Large intestine (tissue), 3 donors: ENCODE measurements at regions not wholly inside any gene's neighbourhood (a gene's known extent, or its start where the extent isn't known, plus 50 kb on each side); places are given as distances from the start of the nearest gene placed in this dataset.
A peak's percentile ranks its signal among the peaks of the same experiment; 100 is the strongest.
"Not testable (repeated sequence)": the region's sequence is repeated elsewhere in the genome, so short reads cannot be mapped to it uniquely, and the experiment has no call there.

Source experiments
- DNase-seq, 2 donors: peaks; one replicate each; pipeline versions ENCODE4 v3.0.0 to v3.0.0-alpha.2; 2013
- H3K27ac ChIP-seq: one replicate; pipeline ENCODE4 v1.5.1; 2013; ENCODE audit warnings: low read length
- H3K27me3 ChIP-seq: 2 replicates; pipeline ENCODE4 v1.6.1; 2013; ENCODE audit warnings: low read length; ENCODE audit not compliant: control insufficient read depth, insufficient read depth
- H3K36me3 ChIP-seq: 2 replicates; pipeline ENCODE4 v1.6.1; 2013; ENCODE audit warnings: low read length; ENCODE audit not compliant: control insufficient read depth, insufficient read depth
- H3K4me1 ChIP-seq: one replicate; pipeline ENCODE4 v1.6.1; 2013; ENCODE audit warnings: low read length; ENCODE audit not compliant: control insufficient read depth, insufficient read depth
- H3K4me3 ChIP-seq: one replicate; pipeline ENCODE4 v1.5.1; 2013; ENCODE audit warnings: low read length
- H3K9me3 ChIP-seq: one replicate; pipeline ENCODE4 v1.6.1; 2013; ENCODE audit warnings: mild to moderate bottlenecking, low read depth, low read length, moderate library complexity; ENCODE audit not compliant: control insufficient read depth
- WGBS: methylation state at CpG from one replicate; pipeline ENCODE4 v1.1.5; 2013; ENCODE audit warnings: low lambda C conversion rate; ENCODE audit not compliant: insufficient coverage; 5-methylcytosine and 5-hydroxymethylcytosine counted together

- no peak for DNase-seq
- Histone ChIP-seq H3K4me1 (no peaks in the 10 kb centered on the region), H3K36me3 (no peaks in the 10 kb centered on the region), H3K4me3 (no peak overlapping the region), H3K9me3 (no peaks in the 10 kb centered on the region), H3K27me3 (peaks cover 4% of the 10 kb centered on the region), H3K27ac (no peak overlapping the region)
- no CpG with 5 or more reads among the region's 6 CpGs for WGBS
Observed at GRCh38 chr17:33701910-33702309, 408.8 kb upstream of the ASIC2 start.

- Histone ChIP-seq H3K4me1 (no peaks in the 10 kb centered on the region), H3K27ac (no peak overlapping the region), H3K9me3 (no peaks in the 10 kb centered on the region), H3K27me3 (no peaks in the 10 kb centered on the region), H3K4me3 (no peak overlapping the region), H3K36me3 (no peaks in the 10 kb centered on the region)
- DNase-seq, result no peak
- WGBS, result 100% methylated on average over 1 of the region's 2 CpGs
Observed at GRCh38 chr17:33704856-33705255, 411.8 kb upstream of the ASIC2 start.

GRCh38 chr17:33709881-33710280 is 416.8 kb upstream of the ASIC2 start:
- H3K4me1 ChIP-seq, result no peaks in the 10 kb centered on the region
- no peak for DNase-seq
- H3K36me3 ChIP-seq, result no peaks in the 10 kb centered on the region
- H3K27ac ChIP-seq, result no peak overlapping the region
- no peaks in the 10 kb centered on the region for H3K9me3 ChIP-seq
- no peaks in the 10 kb centered on the region for H3K27me3 ChIP-seq
- WGBS, result 80% methylated on average over 1 of the region's 2 CpGs
- H3K4me3 ChIP-seq, result no peak overlapping the region

GRCh38 chr17:33712120-33712519 is 419.0 kb upstream of the ASIC2 start:
- H3K27me3 ChIP-seq, result no peaks in the 10 kb centered on the region
- H3K4me1 ChIP-seq, result no peaks in the 10 kb centered on the region
- no peak overlapping the region for H3K27ac ChIP-seq
- H3K36me3 ChIP-seq, result no peaks in the 10 kb centered on the region
- no peak overlapping the region for H3K4me3 ChIP-seq
- H3K9me3 ChIP-seq, result no peaks in the 10 kb centered on the region
- no CpG with 5 or more reads among the region's 2 CpGs for WGBS
- no peak for DNase-seq

GRCh38 chr17:33716957-33717356 is 423.9 kb upstream of the ASIC2 start:
- Histone ChIP-seq H3K36me3 (no peaks in the 10 kb centered on the region), H3K9me3 (no peaks in the 10 kb centered on the region), H3K4me3 (no peak overlapping the region), H3K27me3 (peaks cover 7% of the 10 kb centered on the region), H3K4me1 (no peaks in the 10 kb centered on the region), H3K27ac (no peak overlapping the region)
- no peak for DNase-seq
- WGBS, result no CpG with 5 or more reads among the region's 2 CpGs

- H3K4me3 ChIP-seq, H3K9me3 ChIP-seq, H3K27me3 ChIP-seq, H3K27ac ChIP-seq, DNase-seq, H3K36me3 ChIP-seq, H3K4me1 ChIP-seq: not testable (repeated sequence)
- WGBS, result 71% methylated on average over 1 of the region's 3 CpGs
Observed at GRCh38 chr17:33723736-33724135, 430.6 kb upstream of the ASIC2 start.

GRCh38 chr17:33725675-33726271 is 432.7 kb upstream of the ASIC2 start:
- no peaks in the 10 kb centered on the region for H3K36me3 ChIP-seq
- no peaks in the 10 kb centered on the region for H3K27me3 ChIP-seq
- H3K4me1 ChIP-seq, result no peaks in the 10 kb centered on the region
- DNase-seq, result peak in 1 of 2 donors; percentile 8
- H3K4me3 ChIP-seq, result no peak overlapping the region
- H3K27ac ChIP-seq, result no peak overlapping the region
- WGBS, result no CpG with 5 or more reads among the region's 11 CpGs
- H3K9me3 ChIP-seq, result no peaks in the 10 kb centered on the region

GRCh38 chr17:33730131-33730530 is 437.0 kb upstream of the ASIC2 start:
- H3K27ac ChIP-seq, result no peak overlapping the region
- no CpG with 5 or more reads among the region's 2 CpGs for WGBS
- no peaks in the 10 kb centered on the region for H3K27me3 ChIP-seq
- H3K36me3 ChIP-seq, result no peaks in the 10 kb centered on the region
- DNase-seq, result no peak
- no peak overlapping the region for H3K4me3 ChIP-seq
- H3K9me3 ChIP-seq, result no peaks in the 10 kb centered on the region
- no peaks in the 10 kb centered on the region for H3K4me1 ChIP-seq

GRCh38 chr17:33732116-33732515 is 439.0 kb upstream of the ASIC2 start:
- Histone ChIP-seq H3K4me3 (no peak overlapping the region), H3K27me3 (no peaks in the 10 kb centered on the region), H3K27ac (no peak overlapping the region), H3K36me3 (no peaks in the 10 kb centered on the region), H3K9me3 (no peaks in the 10 kb centered on the region), H3K4me1 (no peaks in the 10 kb centered on the region)
- no peak for DNase-seq
- 20% methylated on average over 1 of the region's 3 CpGs for WGBS

- DNase-seq, result no peak
- no peak overlapping the region for H3K27ac ChIP-seq
- no peak overlapping the region for H3K4me3 ChIP-seq
- no peaks in the 10 kb centered on the region for H3K9me3 ChIP-seq
- no peaks in the 10 kb centered on the region for H3K36me3 ChIP-seq
- no peaks in the 10 kb centered on the region for H3K4me1 ChIP-seq
- no peaks in the 10 kb centered on the region for H3K27me3 ChIP-seq
Observed at GRCh38 chr17:33739714-33740113, 446.6 kb upstream of the ASIC2 start.

GRCh38 chr17:33745047-33745760 is 452.1 kb upstream of the ASIC2 start:
- H3K27me3 ChIP-seq, result no peaks in the 10 kb centered on the region
- H3K27ac ChIP-seq, result no peak overlapping the region
- 0% methylated on average over 1 of the region's 3 CpGs for WGBS
- DNase-seq, result peak; percentile 21 to 48
- H3K36me3 ChIP-seq, result no peaks in the 10 kb centered on the region
- no peaks in the 10 kb centered on the region for H3K4me1 ChIP-seq
- H3K9me3 ChIP-seq, result no peaks in the 10 kb centered on the region
- no peak overlapping the region for H3K4me3 ChIP-seq
